IPS-20b (cell line): ENCODE measurements at regions not wholly inside any gene's neighbourhood (a gene's known extent, or its start where the extent isn't known, plus 50 kb on each side); places are given as distances from the start of the nearest gene placed in this dataset.

Experiments
- H3K27ac ChIP-seq: one replicate; pipeline ENCODE4 v1.5.1; 2013; ENCODE audit warnings: low read length
- H3K27me3 ChIP-seq: 2 replicates; pipeline ENCODE4 v1.6.1; 2013; ENCODE audit warnings: mild to moderate bottlenecking, low read length, inconsistent platforms; ENCODE audit not compliant: insufficient read depth
- H3K36me3 ChIP-seq: 2 replicates; pipeline ENCODE4 v1.6.1; 2013; ENCODE audit warnings: low read depth, mild to moderate bottlenecking, inconsistent platforms, low read length, moderate library complexity; ENCODE audit not compliant: insufficient read depth
- H3K4me1 ChIP-seq: 2 replicates; pipeline ENCODE4 v1.6.1; 2013; ENCODE audit warnings: mild to moderate bottlenecking, control low read depth, inconsistent platforms, low read length, moderate library complexity; ENCODE audit not compliant: insufficient read depth
- H3K4me3 ChIP-seq: 2 replicates; pipeline ENCODE4 v1.5.1; 2013; ENCODE audit warnings: mild to moderate bottlenecking, low read length, inconsistent platforms
- H3K9ac ChIP-seq: 2 replicates; pipeline ENCODE4 v1.6.1; 2013; ENCODE audit warnings: low read depth, mild to moderate bottlenecking, inconsistent platforms, low read length, moderate library complexity
- H3K9me3 ChIP-seq: 2 replicates; pipeline ENCODE4 v1.6.1; 2013; ENCODE audit warnings: mild to moderate bottlenecking, low read depth, low read length, inconsistent platforms; ENCODE audit not compliant: insufficient read depth

GRCh38 chr14:46499521-46499920 lies 152.1 kb downstream of the RPL10L start:
- Histone ChIP-seq H3K36me3 (no peaks in the 10 kb centered on the region), H3K27ac (no peak overlapping the region), H3K4me1 (no peaks in the 10 kb centered on the region), H3K9ac (no peak overlapping the region), H3K4me3 (no peak overlapping the region), H3K9me3 (no peaks in the 10 kb centered on the region), H3K27me3 (no peaks in the 10 kb centered on the region)

- Histone ChIP-seq H3K27me3 (no peaks in the 10 kb centered on the region), H3K9me3 (no peaks in the 10 kb centered on the region), H3K9ac (no peak overlapping the region), H3K36me3 (no peaks in the 10 kb centered on the region), H3K4me3 (no peak overlapping the region), H3K27ac (no peak overlapping the region), H3K4me1 (no peaks in the 10 kb centered on the region)
Measured at GRCh38 chr14:46496409-46496808, 155.2 kb downstream of the RPL10L start.

- Histone ChIP-seq H3K27me3 (no peaks in the 10 kb centered on the region), H3K36me3 (no peaks in the 10 kb centered on the region), H3K9me3 (no peaks in the 10 kb centered on the region), H3K4me3 (no peak overlapping the region), H3K4me1 (no peaks in the 10 kb centered on the region), H3K9ac (no peak overlapping the region), H3K27ac (no peak overlapping the region)
Measured at GRCh38 chr14:46490238-46490685, 161.3 kb downstream of the RPL10L start.

- no peaks in the 10 kb centered on the region for H3K36me3 ChIP-seq
- H3K9ac ChIP-seq: no peak overlapping the region
- H3K27ac ChIP-seq: no peak overlapping the region
- no peaks in the 10 kb centered on the region for H3K4me1 ChIP-seq
- H3K9me3 ChIP-seq: no peaks in the 10 kb centered on the region
- H3K27me3 ChIP-seq: no peaks in the 10 kb centered on the region
- H3K4me3 ChIP-seq: no peak overlapping the region
Measured at GRCh38 chr14:46488374-46488773, 163.2 kb downstream of the RPL10L start.

- H3K27me3 ChIP-seq: no peaks in the 10 kb centered on the region
- no peaks in the 10 kb centered on the region for H3K4me1 ChIP-seq
- no peak overlapping the region for H3K9ac ChIP-seq
- no peak overlapping the region for H3K4me3 ChIP-seq
- no peaks in the 10 kb centered on the region for H3K9me3 ChIP-seq
- H3K36me3 ChIP-seq: no peaks in the 10 kb centered on the region
- H3K27ac ChIP-seq: no peak overlapping the region
Measured at GRCh38 chr14:46487582-46488350, 163.8 kb downstream of the RPL10L start.

- no peaks in the 10 kb centered on the region for H3K36me3 ChIP-seq
- no peaks in the 10 kb centered on the region for H3K4me1 ChIP-seq
- no peaks in the 10 kb centered on the region for H3K27me3 ChIP-seq
- H3K27ac ChIP-seq: no peak overlapping the region
- peaks cover 1% of the 10 kb centered on the region; the same call in 1 of the 2 replicates for H3K9me3 ChIP-seq
- no peak overlapping the region for H3K4me3 ChIP-seq
- H3K9ac ChIP-seq: no peak overlapping the region
Measured at GRCh38 chr14:46482200-46482599, 169.4 kb downstream of the RPL10L start.

- Histone ChIP-seq H3K27me3 (no peaks in the 10 kb centered on the region), H3K9ac (no peak overlapping the region), H3K4me3 (no peak overlapping the region), H3K9me3 (peaks cover 5% of the 10 kb centered on the region), H3K4me1 (no peaks in the 10 kb centered on the region), H3K27ac (no peak overlapping the region), H3K36me3 (no peaks in the 10 kb centered on the region)
Measured at GRCh38 chr14:46480817-46481216, 170.8 kb downstream of the RPL10L start.

- H3K36me3 ChIP-seq: no peaks in the 10 kb centered on the region
Measured at GRCh38 chr14:46472261-46472660, 179.3 kb downstream of the RPL10L start.

GRCh38 chr14:46464341-46464740 lies 187.2 kb downstream of the RPL10L start:
- Histone ChIP-seq H3K9ac (no peak overlapping the region), H3K4me3 (no peak overlapping the region), H3K27me3 (no peaks in the 10 kb centered on the region), H3K36me3 (no peaks in the 10 kb centered on the region), H3K27ac (no peak overlapping the region), H3K4me1 (no peaks in the 10 kb centered on the region), H3K9me3 (no peaks in the 10 kb centered on the region)

More at GRCh38 chr14:46472261-46472660, 179.3 kb downstream of the RPL10L start:
- Histone ChIP-seq H3K4me1 (no peaks in the 10 kb centered on the region), H3K9ac (no peak overlapping the region), H3K27ac (no peak overlapping the region), H3K4me3 (no peak overlapping the region), H3K9me3 (peaks cover 4% of the 10 kb centered on the region), H3K27me3 (no peaks in the 10 kb centered on the region)

- H3K36me3 ChIP-seq: no peaks in the 10 kb centered on the region
- no peaks in the 10 kb centered on the region for H3K27me3 ChIP-seq
- no peak overlapping the region for H3K27ac ChIP-seq
- H3K9me3 ChIP-seq: no peaks in the 10 kb centered on the region
- H3K9ac ChIP-seq: no peak overlapping the region
- no peak overlapping the region for H3K4me3 ChIP-seq
- H3K4me1 ChIP-seq: peaks cover 5% of the 10 kb centered on the region; the same call in 1 of the 2 replicates
Measured at GRCh38 chr14:46451800-46452199, 199.8 kb downstream of the RPL10L start.

- H3K27me3 ChIP-seq: no peaks in the 10 kb centered on the region
- H3K9me3 ChIP-seq: no peaks in the 10 kb centered on the region; the same call in 1 of the 2 replicates
- H3K27ac ChIP-seq: no peak overlapping the region
- peaks cover 9% of the 10 kb centered on the region; the same call in 1 of the 2 replicates for H3K4me1 ChIP-seq
- no peaks in the 10 kb centered on the region for H3K36me3 ChIP-seq
- no peak overlapping the region for H3K4me3 ChIP-seq
- H3K9ac ChIP-seq: no peak overlapping the region
Measured at GRCh38 chr14:46444666-46445065, 206.9 kb downstream of the RPL10L start.

- H3K36me3 ChIP-seq: no peaks in the 10 kb centered on the region
- H3K4me1 ChIP-seq: peaks cover 7% of the 10 kb centered on the region; the same call in 1 of the 2 replicates
- H3K27ac ChIP-seq: no peak overlapping the region
- H3K9me3 ChIP-seq: no peaks in the 10 kb centered on the region
- no peaks in the 10 kb centered on the region for H3K27me3 ChIP-seq
- H3K4me3 ChIP-seq: no peak overlapping the region
- no peak overlapping the region for H3K9ac ChIP-seq
Measured at GRCh38 chr14:46433381-46433780, 218.2 kb downstream of the RPL10L start.
